Right lobe of liver (tissue), 4 donors: ENCODE measurements at regions not wholly inside any gene's neighbourhood (a gene's known extent, or its start where the extent isn't known, plus 50 kb on each side); places are given as distances from the start of the nearest gene placed in this dataset.

ENCODE experiments used
- CTCF ChIP-seq, 4 donors: fragments of 200-600 bp in 3 of 4; fragments of 450-650 bp in 1 of 4; IDR thresholded peaks; one replicate each; pipeline versions ENCODE4 v1.5.1 to v1.8.0; 2016 to 2022; ENCODE audit warnings: antibody characterized with exemption in 4 of 4, mild to moderate bottlenecking in 2 of 4
- POLR2A ChIP-seq: fragments of 450-650 bp; IDR thresholded peaks from one replicate; pipeline ENCODE4 v1.6.1; 2017; ENCODE audit warnings: antibody characterized with exemption, mild to moderate bottlenecking
- donor health status: DM: no; HTN: no; CAD: no.
- donor health status: DM: no; HTN: no; CAD: no.
- donor health status: DM: no; HTN: yes; CAD: no.

- TF ChIP-seq CTCF (IDR thresholded peaks at IDR 0.05) (no peak), POLR2A (no peak)
These were observed 72.0 kb upstream of the TBX18 start for GRCh38 chr6:84836366-84836765.
